HG03565 (cell line): ENCODE measurements at regions not wholly inside any gene's neighbourhood (a gene's known extent, or its start where the extent isn't known, plus 50 kb on each side); places are given as distances from the start of the nearest gene placed in this dataset.

Source experiments
- ATAC-seq: cut with Tn5 transposase; IDR thresholded peaks from one replicate; pipeline ENCODE4 v1.9.1; 2021; ENCODE audit warnings: mild to moderate bottlenecking, moderate library complexity; ENCODE audit not compliant: unreplicated experiment

DNA sequence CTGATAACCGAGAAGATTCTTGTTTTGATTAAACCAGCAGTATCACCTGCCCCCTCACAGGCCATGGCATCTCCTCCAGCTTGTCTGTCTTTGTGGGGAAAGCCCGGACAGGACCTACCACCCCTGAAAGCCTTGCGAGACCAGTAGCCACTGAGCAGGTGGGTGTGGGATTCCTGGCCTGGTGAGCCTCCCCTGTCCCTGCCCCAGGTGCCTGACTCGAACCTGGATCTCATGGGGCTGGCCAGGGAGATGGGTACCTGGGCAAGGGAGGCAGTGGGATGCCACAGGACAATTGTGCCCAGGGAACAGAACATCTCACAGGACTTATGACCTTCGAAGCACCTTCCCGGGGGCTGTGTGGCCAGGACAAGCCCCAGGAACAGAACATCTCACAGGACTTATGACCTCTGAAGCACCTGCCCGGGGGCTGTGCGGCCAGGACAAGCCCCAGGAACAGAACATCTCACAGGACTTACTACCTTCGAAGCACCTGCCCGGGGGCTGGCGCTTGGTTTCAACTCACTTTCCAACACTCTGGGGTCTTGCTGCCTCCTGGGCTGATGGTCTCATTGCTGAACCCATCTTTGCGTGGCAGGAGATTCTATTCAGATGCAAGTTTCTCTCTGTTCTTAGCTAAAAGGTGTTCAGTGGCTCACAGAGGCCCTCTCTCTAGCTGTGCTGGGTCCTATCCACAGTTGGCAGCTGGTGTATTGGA lies 854.5 kb downstream of the BRD1 start:
- no peak for ATAC-seq

DNA sequence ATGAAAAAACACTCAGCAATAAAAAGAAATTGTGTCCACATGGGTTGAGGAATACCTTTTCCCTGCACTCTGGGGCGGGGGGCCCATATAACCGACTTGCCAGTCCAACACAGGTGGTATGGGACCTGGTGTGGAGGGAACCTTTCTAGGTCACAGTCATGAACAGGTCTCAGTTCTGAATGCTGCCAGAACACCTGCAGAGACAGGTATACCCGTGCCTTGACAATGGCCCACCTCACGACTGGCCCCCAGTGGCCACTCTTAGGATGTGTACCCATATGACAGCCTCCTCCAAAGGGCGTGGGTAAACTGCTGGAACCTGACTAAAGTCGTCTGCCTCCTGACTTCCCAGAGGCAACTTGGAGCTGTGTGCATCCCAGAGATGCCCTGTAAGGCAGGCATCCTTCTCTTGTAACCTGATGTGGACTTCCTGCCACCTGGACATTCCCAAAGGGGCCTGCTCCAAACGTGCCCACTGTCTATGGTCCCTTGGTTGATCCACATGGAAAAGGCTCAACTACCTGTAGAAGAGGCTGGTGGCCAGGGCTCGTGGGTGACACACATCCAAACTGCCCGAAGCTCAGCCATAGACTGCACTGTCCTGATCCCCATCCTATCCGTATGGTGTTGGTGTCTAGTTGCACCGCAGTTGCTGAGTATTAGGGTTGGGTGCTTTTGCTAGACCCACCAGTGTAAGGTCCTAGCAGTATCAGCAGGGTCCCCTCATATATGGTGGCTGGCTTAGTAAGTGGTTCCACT lies 859.3 kb downstream of the BRD1 start:
- ATAC-seq, result no peak

DNA sequence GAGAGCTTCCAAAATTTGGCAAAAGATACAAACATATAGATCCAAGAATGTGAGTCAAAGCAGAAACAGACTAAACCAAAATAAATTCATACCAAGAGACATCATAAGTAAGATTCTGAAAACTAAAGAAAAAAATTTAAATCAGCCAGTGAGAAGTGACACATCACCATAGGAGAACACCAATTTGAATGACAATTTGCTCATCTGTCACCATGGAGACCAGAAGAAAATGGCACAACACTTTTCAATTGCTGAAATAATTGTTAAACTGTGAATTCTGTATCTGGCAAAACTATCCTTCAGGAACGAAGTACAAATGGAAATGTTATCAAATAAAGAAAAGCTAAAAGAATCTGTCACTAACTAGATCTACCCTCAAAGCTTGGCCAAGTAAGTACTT lies 864.3 kb downstream of the BRD1 start:
- ATAC-seq, result no peak

GRCh38 chr22:48961705-48962104 lies 866.0 kb downstream of the BRD1 start:
- ATAC-seq, result no peak

DNA sequence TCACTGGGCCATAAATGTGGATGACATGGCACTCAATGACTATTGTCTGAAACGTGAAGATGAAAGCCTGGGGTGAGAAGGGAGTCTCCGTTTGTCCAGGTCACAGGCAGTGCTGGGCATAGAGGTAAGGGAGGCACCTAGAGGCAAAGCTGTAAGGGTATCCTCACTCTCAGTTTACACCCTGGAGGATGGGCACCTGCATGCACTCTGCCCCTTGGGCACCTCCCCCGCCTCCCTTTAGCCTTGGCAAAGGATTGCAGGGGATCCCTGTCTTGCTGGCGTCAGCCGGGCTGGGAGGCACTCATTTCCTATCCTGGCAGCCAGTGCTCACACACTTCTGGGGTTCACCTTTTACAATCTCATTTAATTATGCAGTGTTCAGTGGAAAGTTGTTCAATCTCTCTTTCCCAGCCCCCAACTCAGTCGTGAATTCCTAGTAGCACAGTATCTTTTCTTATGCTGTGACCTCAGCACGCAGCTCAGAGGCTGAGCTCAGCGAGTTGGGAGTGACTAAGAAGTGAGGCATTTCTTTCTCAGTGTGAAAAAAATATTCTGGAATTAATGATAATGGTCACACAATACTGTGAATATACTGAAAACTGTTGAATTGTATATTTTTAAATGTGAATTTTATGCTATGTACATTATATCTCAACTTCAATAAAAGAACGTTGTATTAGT lies 866.6 kb downstream of the BRD1 start:
- no peak for ATAC-seq

GRCh38 chr22:48960576-48960975 lies 867.1 kb downstream of the BRD1 start:
- ATAC-seq, result no peak

GRCh38 chr22:48959496-48959895 lies 868.2 kb downstream of the BRD1 start:
- ATAC-seq, result no peak

- ATAC-seq, result no peak
These were observed 869.7 kb downstream of the BRD1 start for GRCh38 chr22:48957987-48958321.

GRCh38 chr22:48957311-48957986 lies 870.2 kb downstream of the BRD1 start:
- ATAC-seq, result no peak

DNA sequence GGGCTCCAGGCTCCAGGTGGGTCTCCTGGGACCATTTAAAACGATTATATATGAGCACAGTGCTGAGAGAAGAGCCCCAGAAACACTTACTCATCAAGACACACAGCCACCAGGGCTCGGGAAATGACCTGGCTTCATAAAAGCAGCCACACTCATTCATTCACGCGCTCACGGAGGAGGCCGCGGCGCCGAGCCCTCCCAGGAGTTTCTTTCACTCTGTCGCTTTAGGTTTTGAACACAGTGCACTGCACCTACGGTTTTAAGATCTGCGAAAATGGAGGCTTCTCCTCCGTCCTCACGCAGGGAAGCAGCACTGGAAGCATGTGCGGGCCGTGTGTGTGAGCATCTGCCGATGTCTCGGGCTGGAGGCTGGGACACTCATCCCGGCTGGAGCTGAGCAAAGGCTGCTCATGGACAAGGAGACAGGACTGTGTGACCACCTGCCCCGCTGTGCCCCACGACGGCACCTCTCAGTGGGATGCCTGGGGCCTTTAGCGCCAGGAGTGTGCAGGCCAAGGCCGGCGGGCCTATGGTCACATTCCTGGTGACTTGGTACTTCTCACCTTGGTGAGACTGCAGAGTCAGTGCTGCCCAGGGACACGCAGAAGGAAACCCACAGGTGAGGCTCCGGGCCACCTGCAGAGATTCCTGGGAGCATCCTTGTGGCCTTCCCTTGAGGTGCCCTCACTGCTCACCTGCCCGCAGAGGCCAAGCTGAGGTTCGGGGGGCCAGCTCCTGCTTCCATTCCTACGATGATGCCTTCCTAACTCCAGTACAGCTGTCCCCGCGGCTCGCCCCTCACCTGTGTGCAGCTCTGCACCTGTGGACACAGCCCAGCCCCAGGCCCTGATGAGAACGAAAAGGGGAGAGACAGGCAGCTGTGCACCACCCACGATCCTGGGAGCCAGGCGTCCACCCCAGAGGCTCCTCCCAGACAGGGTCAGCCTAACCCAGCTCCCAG lies 872.0 kb downstream of the BRD1 start:
- no peak for ATAC-seq

GRCh38 chr22:48954781-48955311 lies 872.8 kb downstream of the BRD1 start:
- ATAC-seq, result no peak

- ATAC-seq, result no peak
These were observed 873.8 kb downstream of the BRD1 start for GRCh38 chr22:48953830-48954229.

GRCh38 chr22:48953103-48953720 lies 874.5 kb downstream of the BRD1 start:
- no peak for ATAC-seq

GRCh38 chr22:48952256-48953102 lies 875.2 kb downstream of the BRD1 start:
- ATAC-seq, result no peak

GRCh38 chr22:48951836-48952235 lies 875.8 kb downstream of the BRD1 start:
- no peak for ATAC-seq

- ATAC-seq, result no peak
These were observed 877.3 kb downstream of the BRD1 start for GRCh38 chr22:48950151-48950915.

- no peak for ATAC-seq
These were observed 878.1 kb downstream of the BRD1 start for GRCh38 chr22:48949375-48950149.
